ENCODE measurements at regions not wholly inside any gene's neighbourhood (a gene's known extent, or its start where the extent isn't known, plus 50 kb on each side); places are given as distances from the start of the nearest gene placed in this dataset.

DNA sequence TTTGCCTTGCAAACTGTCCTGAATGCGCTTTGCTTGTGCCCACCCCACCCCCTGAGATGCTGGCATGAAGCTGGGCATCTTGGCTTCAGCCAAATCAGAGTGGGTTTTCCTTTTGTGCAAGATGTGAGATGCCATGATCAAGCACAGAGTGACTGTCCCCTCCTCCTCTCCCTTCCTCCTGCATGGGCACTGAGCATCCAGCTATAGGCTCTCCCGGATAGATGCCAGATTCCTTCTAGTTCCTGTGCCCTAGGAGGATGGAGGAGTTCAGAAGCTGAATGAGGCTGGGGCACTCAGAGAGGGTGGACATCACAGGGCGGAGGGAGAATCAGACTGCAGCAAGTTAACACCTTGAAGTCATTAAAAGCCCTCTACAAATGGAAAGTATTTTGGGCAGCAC is 384.1 kb upstream of the CCL2 start:
- TF ChIP-seq, protein P1, sequence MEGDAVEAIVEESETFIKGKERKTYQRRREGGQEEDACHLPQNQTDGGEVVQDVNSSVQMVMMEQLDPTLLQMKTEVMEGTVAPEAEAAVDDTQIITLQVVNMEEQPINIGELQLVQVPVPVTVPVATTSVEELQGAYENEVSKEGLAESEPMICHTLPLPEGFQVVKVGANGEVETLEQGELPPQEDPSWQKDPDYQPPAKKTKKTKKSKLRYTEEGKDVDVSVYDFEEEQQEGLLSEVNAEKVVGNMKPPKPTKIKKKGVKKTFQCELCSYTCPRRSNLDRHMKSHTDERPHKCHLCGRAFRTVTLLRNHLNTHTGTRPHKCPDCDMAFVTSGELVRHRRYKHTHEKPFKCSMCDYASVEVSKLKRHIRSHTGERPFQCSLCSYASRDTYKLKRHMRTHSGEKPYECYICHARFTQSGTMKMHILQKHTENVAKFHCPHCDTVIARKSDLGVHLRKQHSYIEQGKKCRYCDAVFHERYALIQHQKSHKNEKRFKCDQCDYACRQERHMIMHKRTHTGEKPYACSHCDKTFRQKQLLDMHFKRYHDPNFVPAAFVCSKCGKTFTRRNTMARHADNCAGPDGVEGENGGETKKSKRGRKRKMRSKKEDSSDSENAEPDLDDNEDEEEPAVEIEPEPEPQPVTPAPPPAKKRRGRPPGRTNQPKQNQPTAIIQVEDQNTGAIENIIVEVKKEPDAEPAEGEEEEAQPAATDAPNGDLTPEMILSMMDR (IDR thresholded peaks at IDR 0.05; ENCODE audit: low read depth, low read length) = no peak
- TF ChIP-seq EZH2phosphoT487 (IDR thresholded peaks at IDR 0.05; ENCODE audit: low read depth) = no peak

All from OCI-LY3 (cell line).